ENCODE measurements at regions not wholly inside any gene's neighbourhood (a gene's known extent, or its start where the extent isn't known, plus 50 kb on each side); places are given as distances from the start of the nearest gene placed in this dataset.
A peak's percentile ranks its signal among the peaks of the same experiment; 100 is the strongest.

DNA sequence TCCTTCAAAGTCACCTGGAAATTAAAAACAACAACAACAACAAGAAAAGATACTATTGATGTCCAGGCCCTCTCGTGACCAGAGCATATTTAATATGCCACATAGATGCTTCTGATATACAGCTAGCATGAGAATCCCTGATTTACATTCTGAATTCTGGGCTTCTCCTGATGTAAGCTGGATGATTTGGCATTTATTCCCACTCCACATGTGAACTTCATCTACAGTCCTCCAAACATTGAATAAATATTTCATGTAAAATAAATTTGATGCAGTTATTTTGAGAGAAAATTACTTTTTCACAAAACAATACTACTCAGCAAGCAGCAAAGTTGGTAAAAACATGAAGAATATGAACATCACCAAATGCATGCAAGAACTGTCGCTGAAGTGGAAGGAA lies 453.2 kb upstream of the SETBP1 start:
- peaks cover 8% of the 10 kb centered on the region for H3K4me1 ChIP-seq
- no peak for TF ChIP-seq POLR2AphosphoS5 (IDR thresholded peaks at IDR 0.05)
- TF ChIP-seq, protein P1, sequence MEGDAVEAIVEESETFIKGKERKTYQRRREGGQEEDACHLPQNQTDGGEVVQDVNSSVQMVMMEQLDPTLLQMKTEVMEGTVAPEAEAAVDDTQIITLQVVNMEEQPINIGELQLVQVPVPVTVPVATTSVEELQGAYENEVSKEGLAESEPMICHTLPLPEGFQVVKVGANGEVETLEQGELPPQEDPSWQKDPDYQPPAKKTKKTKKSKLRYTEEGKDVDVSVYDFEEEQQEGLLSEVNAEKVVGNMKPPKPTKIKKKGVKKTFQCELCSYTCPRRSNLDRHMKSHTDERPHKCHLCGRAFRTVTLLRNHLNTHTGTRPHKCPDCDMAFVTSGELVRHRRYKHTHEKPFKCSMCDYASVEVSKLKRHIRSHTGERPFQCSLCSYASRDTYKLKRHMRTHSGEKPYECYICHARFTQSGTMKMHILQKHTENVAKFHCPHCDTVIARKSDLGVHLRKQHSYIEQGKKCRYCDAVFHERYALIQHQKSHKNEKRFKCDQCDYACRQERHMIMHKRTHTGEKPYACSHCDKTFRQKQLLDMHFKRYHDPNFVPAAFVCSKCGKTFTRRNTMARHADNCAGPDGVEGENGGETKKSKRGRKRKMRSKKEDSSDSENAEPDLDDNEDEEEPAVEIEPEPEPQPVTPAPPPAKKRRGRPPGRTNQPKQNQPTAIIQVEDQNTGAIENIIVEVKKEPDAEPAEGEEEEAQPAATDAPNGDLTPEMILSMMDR (IDR thresholded peaks at IDR 0.05): no peak
- TF ChIP-seq POLR2A (IDR thresholded peaks at IDR 0.05): no peak
- no peak for TF ChIP-seq EP300 (IDR thresholded peaks at IDR 0.05)
- no peak for DNase-seq (ENCODE audit: low spot score in 2 of 2)
- no peaks in the 10 kb centered on the region for H3K36me3 ChIP-seq
- H3K27ac ChIP-seq: no peak overlapping the region
- no peaks in the 10 kb centered on the region for H3K27me3 ChIP-seq
- 82% methylated on average over 2 of the region's 2 CpGs for WGBS
- H3K4me3 ChIP-seq: no peak overlapping the region
- no peaks in the 10 kb centered on the region for H3K9me3 ChIP-seq

DNA sequence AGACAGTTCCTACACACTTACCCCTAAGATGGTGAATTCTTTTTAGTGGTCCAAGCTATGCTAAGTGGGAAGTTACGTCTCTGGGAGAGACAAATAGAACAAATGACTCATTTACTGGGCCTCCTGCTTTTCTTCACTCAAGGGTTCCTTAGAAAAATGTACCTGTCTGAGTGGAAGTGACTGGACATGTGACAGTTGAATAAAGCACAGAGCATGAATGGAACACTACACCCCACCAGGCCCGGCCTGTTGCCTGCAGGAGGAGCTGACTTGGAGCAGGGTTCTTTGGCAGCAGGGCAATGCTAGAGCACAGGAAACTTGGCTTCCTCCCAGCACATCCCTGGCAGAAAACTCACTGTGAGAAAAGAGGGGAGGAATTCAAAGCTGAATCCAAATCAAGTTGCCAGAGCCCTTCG lies 451.0 kb upstream of the SETBP1 start:
- peak; percentile 57 to 77 for DNase-seq (ENCODE audit: low spot score in 2 of 2)
- H3K4me1 ChIP-seq: peaks cover 8% of the 10 kb centered on the region
- H3K27ac ChIP-seq: no peak overlapping the region
- 24% methylated on average over 3 of the region's 3 CpGs for WGBS
- H3K9me3 ChIP-seq: no peaks in the 10 kb centered on the region
- TF ChIP-seq EP300 (IDR thresholded peaks at IDR 0.05) (peak; percentile 44), POLR2A (IDR thresholded peaks at IDR 0.05) (no peak)
- TF ChIP-seq, protein P1 (IDR thresholded peaks at IDR 0.05): no peak
- H3K27me3 ChIP-seq: no peaks in the 10 kb centered on the region
- no peak overlapping the region for H3K4me3 ChIP-seq
- H3K36me3 ChIP-seq: no peaks in the 10 kb centered on the region

DNA sequence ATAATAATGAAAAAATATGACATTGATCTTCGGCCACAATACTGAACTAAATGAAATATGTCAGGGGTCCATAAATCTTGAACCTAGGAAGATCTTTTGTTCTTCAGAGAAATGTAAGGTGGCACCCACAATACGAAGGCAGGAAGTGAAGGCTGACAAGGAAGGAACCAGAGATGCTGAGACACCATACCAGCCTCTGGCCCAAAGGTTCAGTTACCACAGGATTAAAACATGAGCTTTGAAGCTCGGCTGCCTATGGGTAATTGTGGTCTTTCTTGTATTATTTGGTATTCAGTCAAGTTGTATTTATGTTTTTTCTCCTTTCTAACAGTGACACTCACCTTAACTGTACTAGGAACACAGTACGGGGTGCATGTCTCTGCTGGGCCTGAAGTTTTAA lies 448.8 kb upstream of the SETBP1 start:
- no peak overlapping the region for H3K27ac ChIP-seq
- H3K9me3 ChIP-seq: no peaks in the 10 kb centered on the region
- TF ChIP-seq POLR2A (IDR thresholded peaks at IDR 0.05) (no peak), POLR2AphosphoS5 (IDR thresholded peaks at IDR 0.05) (no peak), EP300 (IDR thresholded peaks at IDR 0.05) (no peak)
- TF ChIP-seq, protein P1 (IDR thresholded peaks at IDR 0.05): no peak
- peaks cover 8% of the 10 kb centered on the region for H3K4me1 ChIP-seq
- no peaks in the 10 kb centered on the region for H3K36me3 ChIP-seq
- WGBS: 88% methylated on average over 4 of the region's 4 CpGs
- H3K27me3 ChIP-seq: no peaks in the 10 kb centered on the region
- H3K4me3 ChIP-seq: no peak overlapping the region
- no peak for DNase-seq (ENCODE audit: low spot score in 2 of 2)

DNA sequence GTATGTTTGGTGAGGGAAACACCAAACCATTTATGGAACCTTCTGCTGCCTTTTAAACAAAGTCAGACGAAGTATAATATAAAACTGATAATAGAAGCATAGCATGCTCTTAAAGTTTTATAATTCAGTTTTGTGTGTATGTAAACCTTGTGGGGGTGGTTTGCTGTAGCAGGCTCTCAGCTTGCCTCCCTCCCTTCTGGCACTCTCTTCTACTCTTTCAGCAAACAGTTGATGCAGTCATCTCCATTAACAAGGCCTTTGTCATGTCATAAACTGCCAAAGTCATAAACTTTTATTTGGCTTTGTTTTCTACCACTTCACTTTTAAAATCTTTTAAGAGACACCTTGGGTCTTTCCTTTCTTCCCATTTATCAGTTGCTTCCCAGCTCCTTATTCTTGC lies 448.2 kb upstream of the SETBP1 start:
- DNase-seq (ENCODE audit: low spot score in 2 of 2): no peak

DNA sequence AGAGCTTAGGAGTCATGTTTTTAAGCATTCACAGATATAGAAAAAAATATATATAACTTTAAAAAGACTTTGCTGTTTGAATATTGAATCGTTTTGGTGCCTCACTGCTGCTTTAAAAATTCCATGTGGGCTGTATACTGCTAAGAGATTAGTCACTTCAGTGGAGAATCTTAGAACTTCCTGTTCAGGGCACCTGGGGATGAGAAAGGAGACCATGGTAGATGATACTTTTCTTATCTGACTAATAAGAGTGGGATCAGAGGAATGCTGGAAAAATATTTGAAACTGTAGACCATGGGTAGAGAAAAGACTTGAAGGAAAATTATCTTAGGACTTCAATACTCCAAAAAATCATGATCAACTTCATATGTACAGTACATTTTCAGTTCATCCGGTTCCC lies 442.2 kb upstream of the SETBP1 start:
- no peak overlapping the region for H3K4me3 ChIP-seq

More for the DNA sequence above, 448.2 kb upstream of the SETBP1 start:
- peaks cover 8% of the 10 kb centered on the region for H3K4me1 ChIP-seq
- TF ChIP-seq EP300 (IDR thresholded peaks at IDR 0.05) (no peak), POLR2AphosphoS5 (IDR thresholded peaks at IDR 0.05) (no peak), POLR2A (IDR thresholded peaks at IDR 0.05) (no peak)
- TF ChIP-seq, protein P1 (IDR thresholded peaks at IDR 0.05): no peak
- 81% methylated on average over 1 of the region's 1 CpG for WGBS
- no peaks in the 10 kb centered on the region for H3K9me3 ChIP-seq
- H3K36me3 ChIP-seq: no peaks in the 10 kb centered on the region
- H3K4me3 ChIP-seq: no peak overlapping the region
- no peak overlapping the region for H3K27ac ChIP-seq
- no peaks in the 10 kb centered on the region for H3K27me3 ChIP-seq

DNA sequence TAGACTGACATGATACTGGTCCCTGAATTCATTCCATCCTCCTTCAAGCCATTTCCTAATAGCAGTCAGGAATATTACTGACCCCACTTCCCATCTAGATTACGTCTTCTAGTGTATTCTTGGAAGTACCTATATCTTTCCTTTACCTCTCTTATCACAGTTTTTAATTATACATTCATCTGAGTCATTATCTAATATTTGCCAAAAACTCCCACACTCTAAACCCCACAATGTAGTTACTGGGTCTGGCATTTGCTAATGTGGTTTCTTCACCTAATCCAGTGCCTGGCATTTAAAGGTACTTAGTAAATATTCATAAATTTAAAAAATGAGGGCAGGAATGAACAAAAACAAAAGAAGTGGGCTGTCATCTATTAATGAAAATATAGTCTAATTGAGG lies 441.8 kb upstream of the SETBP1 start:
- Histone ChIP-seq H3K4me3 (no peak overlapping the region), H3K27me3 (no peaks in the 10 kb centered on the region), H3K36me3 (no peaks in the 10 kb centered on the region), H3K27ac (no peak overlapping the region), H3K4me1 (no peaks in the 10 kb centered on the region), H3K9me3 (no peaks in the 10 kb centered on the region)
- 71% methylated on average over 1 of the region's 1 CpG for WGBS
- DNase-seq (ENCODE audit: low spot score in 2 of 2): no peak
- TF ChIP-seq EP300 (IDR thresholded peaks at IDR 0.05) (no peak), POLR2AphosphoS5 (IDR thresholded peaks at IDR 0.05) (no peak), POLR2A (IDR thresholded peaks at IDR 0.05) (no peak)
- TF ChIP-seq, protein P1 (IDR thresholded peaks at IDR 0.05): no peak

More for the DNA sequence above, 442.2 kb upstream of the SETBP1 start:
- H3K27ac ChIP-seq: no peak overlapping the region
- H3K27me3 ChIP-seq: no peaks in the 10 kb centered on the region
- TF ChIP-seq POLR2AphosphoS5 (IDR thresholded peaks at IDR 0.05): no peak
- no peak for TF ChIP-seq POLR2A (IDR thresholded peaks at IDR 0.05)
- DNase-seq (ENCODE audit: low spot score in 2 of 2): no peak
- H3K36me3 ChIP-seq: no peaks in the 10 kb centered on the region
- WGBS: 46% methylated on average over 2 of the region's 2 CpGs
- H3K9me3 ChIP-seq: no peaks in the 10 kb centered on the region
- no peaks in the 10 kb centered on the region for H3K4me1 ChIP-seq

All from suprapubic skin (tissue), 4 donors.